Suprapubic skin (tissue), 4 donors: ENCODE measurements at regions not wholly inside any gene's neighbourhood (a gene's known extent, or its start where the extent isn't known, plus 50 kb on each side); places are given as distances from the start of the nearest gene placed in this dataset.

Experiments
- DNase-seq, 2 donors: peaks; one replicate each; pipeline ENCODE4 v3.0.0-alpha.2; 2019; ENCODE audit warnings: low spot score in 2 of 2
- H3K27ac ChIP-seq: fragments of 200-600 bp; sonication (generic); one replicate; pipeline ENCODE4 v1.5.1; 2019
- H3K27me3 ChIP-seq: fragments of 200-600 bp; sonication (generic); one replicate; pipeline ENCODE4 v1.5.1; 2019
- H3K36me3 ChIP-seq: fragments of 200-600 bp; sonication (generic); one replicate; pipeline ENCODE4 v1.5.1; 2019
- H3K4me1 ChIP-seq: fragments of 200-600 bp; sonication (generic); one replicate; pipeline ENCODE4 v1.5.1; 2019
- H3K4me3 ChIP-seq: fragments of 200-600 bp; sonication (generic); one replicate; pipeline ENCODE4 v1.5.1; 2019; ENCODE audit warnings: mild to moderate bottlenecking
- H3K9me3 ChIP-seq: fragments of 200-600 bp; sonication (generic); one replicate; pipeline ENCODE4 v1.5.1; 2019
- CTCF ChIP-seq, 2 donors: fragments of 200-600 bp in 1 of 2; fragments of 450-650 bp in 1 of 2; sonication (generic) in 1 of 2; IDR thresholded peaks; one replicate each; pipeline ENCODE4 v1.5.1; 2016 to 2019; ENCODE audit warnings: antibody characterized with exemption in 2 of 2, mild to moderate bottlenecking in 1 of 2, moderate library complexity in 1 of 2
- EP300 ChIP-seq: sonication (generic); formaldehyde crosslinking; IDR thresholded peaks from one replicate; pipeline ENCODE4 v1.6.1; 2017; ENCODE audit warnings: antibody characterized with exemption
- POLR2A ChIP-seq, 2 donors: fragments of 450-650 bp; IDR thresholded peaks; one replicate each; pipeline ENCODE4 v1.6.1; 2017; ENCODE audit warnings: antibody characterized with exemption in 2 of 2, mild to moderate bottlenecking in 2 of 2, moderate library complexity in 2 of 2
- POLR2AphosphoS5 ChIP-seq, 3 donors: sonication (generic); formaldehyde crosslinking; IDR thresholded peaks; one replicate each; pipeline ENCODE4 v1.6.1; 2017; ENCODE audit warnings: antibody characterized with exemption in 3 of 3
- WGBS: methylation state at CpG from one replicate; pipeline ENCODE4 v1.1.5; 2018; 5-methylcytosine and 5-hydroxymethylcytosine counted together

- Histone ChIP-seq H3K27me3 (no peaks in the 10 kb centered on the region), H3K9me3 (no peaks in the 10 kb centered on the region), H3K4me1 (no peaks in the 10 kb centered on the region), H3K4me3 (no peak overlapping the region), H3K36me3 (no peaks in the 10 kb centered on the region), H3K27ac (no peak overlapping the region)
- 51% methylated on average over 1 of the region's 1 CpG for WGBS
- no peak for TF ChIP-seq POLR2A (IDR thresholded peaks at IDR 0.05)
- TF ChIP-seq POLR2AphosphoS5 (IDR thresholded peaks at IDR 0.05): no peak
- no peak for TF ChIP-seq CTCF (IDR thresholded peaks at IDR 0.05)
- TF ChIP-seq EP300: no peak
- DNase-seq: no peak
Measured at GRCh38 chr2:180255981-180256380, 248.9 kb upstream of the CWC22 start.

- Histone ChIP-seq H3K27me3 (no peaks in the 10 kb centered on the region), H3K27ac (no peak overlapping the region), H3K4me1 (no peaks in the 10 kb centered on the region), H3K9me3 (no peaks in the 10 kb centered on the region), H3K36me3 (no peaks in the 10 kb centered on the region), H3K4me3 (no peak overlapping the region)
- DNase-seq: no peak
- WGBS: 81% methylated on average over 1 of the region's 1 CpG
- TF ChIP-seq EP300 (no peak), CTCF (IDR thresholded peaks at IDR 0.05) (no peak)
Measured at GRCh38 chr2:180254872-180255271, 247.8 kb upstream of the CWC22 start.

GRCh38 chr2:180247658-180248057 lies 240.6 kb upstream of the CWC22 start:
- H3K4me3 ChIP-seq: no peak overlapping the region
- DNase-seq: no peak
- no peaks in the 10 kb centered on the region for H3K27me3 ChIP-seq
- no peak overlapping the region for H3K27ac ChIP-seq
- TF ChIP-seq POLR2AphosphoS5 (IDR thresholded peaks at IDR 0.05): no peak
- no peak for TF ChIP-seq CTCF (IDR thresholded peaks at IDR 0.05)
- no peak for TF ChIP-seq POLR2A (IDR thresholded peaks at IDR 0.05)
- no peak for TF ChIP-seq EP300
- no peaks in the 10 kb centered on the region for H3K36me3 ChIP-seq
- 46% methylated on average over 2 of the region's 2 CpGs for WGBS
- H3K9me3 ChIP-seq: no peaks in the 10 kb centered on the region
- H3K4me1 ChIP-seq: no peaks in the 10 kb centered on the region

GRCh38 chr2:180246268-180246667 lies 239.2 kb upstream of the CWC22 start:
- WGBS: 55% methylated on average over 2 of the region's 2 CpGs
- Histone ChIP-seq H3K36me3 (no peaks in the 10 kb centered on the region), H3K9me3 (no peaks in the 10 kb centered on the region), H3K4me1 (no peaks in the 10 kb centered on the region), H3K27me3 (no peaks in the 10 kb centered on the region), H3K27ac (no peak overlapping the region), H3K4me3 (no peak overlapping the region)
- no peak for DNase-seq
- no peak for TF ChIP-seq POLR2A (IDR thresholded peaks at IDR 0.05)
- no peak for TF ChIP-seq CTCF (IDR thresholded peaks at IDR 0.05)
- no peak for TF ChIP-seq POLR2AphosphoS5 (IDR thresholded peaks at IDR 0.05)
- TF ChIP-seq EP300: no peak

GRCh38 chr2:180240774-180241173 lies 233.7 kb upstream of the CWC22 start:
- Histone ChIP-seq H3K27me3 (no peaks in the 10 kb centered on the region), H3K27ac (no peak overlapping the region), H3K36me3 (no peaks in the 10 kb centered on the region)

More at GRCh38 chr2:180240774-180241173, 233.7 kb upstream of the CWC22 start:
- Histone ChIP-seq H3K4me1 (no peaks in the 10 kb centered on the region), H3K4me3 (no peak overlapping the region), H3K9me3 (no peaks in the 10 kb centered on the region)
- DNase-seq: no peak
- TF ChIP-seq POLR2AphosphoS5 (IDR thresholded peaks at IDR 0.05): no peak
- TF ChIP-seq EP300: no peak
- no peak for TF ChIP-seq POLR2A (IDR thresholded peaks at IDR 0.05)
- TF ChIP-seq CTCF (IDR thresholded peaks at IDR 0.05): no peak
